ENCODE measurements at regions not wholly inside any gene's neighbourhood (a gene's known extent, or its start where the extent isn't known, plus 50 kb on each side); places are given as distances from the start of the nearest gene placed in this dataset.

DNA sequence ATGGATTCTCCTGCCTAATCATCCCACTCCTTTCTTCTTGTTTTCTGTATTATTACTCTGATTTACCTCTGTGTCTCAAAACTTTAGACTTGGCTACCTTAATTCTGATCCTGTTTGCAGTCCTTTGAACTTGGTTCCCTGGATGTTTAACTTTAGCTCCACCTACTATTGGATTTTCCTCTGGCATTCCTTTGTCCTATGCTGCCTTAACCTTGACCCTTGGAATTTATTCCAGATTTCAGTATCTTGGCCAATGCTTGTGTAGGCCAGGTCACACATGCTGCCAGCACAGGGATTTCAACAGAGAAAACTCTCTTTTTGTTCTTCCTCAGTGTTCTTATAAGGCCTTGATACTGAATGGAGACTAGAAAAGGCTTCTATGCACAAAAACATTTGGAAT lies 65.0 kb upstream of the DNAJC19 start:
- TF ChIP-seq CTCF (IDR thresholded peaks at IDR 0.05) (no peak), POLR2A (IDR thresholded peaks at IDR 0.05) (no peak), POLR2AphosphoS5 (IDR thresholded peaks at IDR 0.05) (no peak)
